WTC11 (cell line): ENCODE measurements at regions not wholly inside any gene's neighbourhood (a gene's known extent, or its start where the extent isn't known, plus 50 kb on each side); places are given as distances from the start of the nearest gene placed in this dataset.
A peak's percentile ranks its signal among the peaks of the same experiment; 100 is the strongest.

Source experiments
- ATAC-seq: fragments of 200-7000 bp; cut with Tn5 transposase; 2 replicates; pipeline ENCODE4 v1.10.0; 2021; ENCODE audit warnings: mild to moderate bottlenecking, moderate library complexity
- CTCF ChIA-PET: fragments of 300-600 bp; sonication (Branson Sonifier 250); formaldehyde crosslinking; loops from one replicate; lab custom pipeline; 2021; ENCODE audit warnings: antibody characterized with exemption; lab: Charles Lee
- POLR2A ChIA-PET: fragments of 350-600 bp; sonication (Branson Sonifier 250); formaldehyde crosslinking; loops from one replicate; lab custom pipeline; 2021; ENCODE audit warnings: antibody characterized with exemption; lab: Charles Lee
- DNase-seq: peaks from one replicate; pipeline ENCODE4 v3.0.0; 2021; ENCODE audit warnings: low spot score
- H3K27ac Mint-ChIP-seq: 2 replicates; pipeline ENCODE4 v1.8.0; 2021; ENCODE audit warnings: mixed read lengths
- H3K27me3 Mint-ChIP-seq: 2 replicates; pipeline ENCODE4 v1.8.0; 2021; ENCODE audit warnings: low read depth, mild to moderate bottlenecking, moderate library complexity, mixed read lengths
- H3K36me3 Mint-ChIP-seq: 2 replicates; pipeline ENCODE4 v1.8.0; 2021; ENCODE audit warnings: mixed read lengths
- H3K4me1 Mint-ChIP-seq: 2 replicates; pipeline ENCODE4 v1.8.0; 2022; ENCODE audit warnings: mixed read lengths
- H3K4me3 Mint-ChIP-seq: 2 replicates; pipeline ENCODE4 v1.8.0; 2021; ENCODE audit warnings: mild to moderate bottlenecking, moderate library complexity, mixed read lengths
- H3K9me3 Mint-ChIP-seq: 2 replicates; pipeline ENCODE4 v1.8.0; 2021; ENCODE audit warnings: mixed read lengths
- EMX1 ChIP-seq: fragments of 250-450 bp; sonication (Bioruptor Pico); IDR thresholded peaks from 2 replicates; pipeline ENCODE4 v1.8.0; 2021; ENCODE audit warnings: mild to moderate bottlenecking
- ESRRA ChIP-seq: sonication (generic); formaldehyde crosslinking; IDR thresholded peaks from 2 replicates; pipeline ENCODE4 v1.8.1; 2022; ENCODE audit warnings: mild to moderate bottlenecking, missing genetic modification reagents, borderline replicate concordance
- ETV6 ChIP-seq: sonication (generic); formaldehyde crosslinking; IDR thresholded peaks from 2 replicates; pipeline ENCODE4 v1.8.1; 2022; ENCODE audit warnings: mild to moderate bottlenecking, missing genetic modification reagents
- GABPB1 ChIP-seq: sonication (generic); formaldehyde crosslinking; IDR thresholded peaks from 2 replicates; pipeline ENCODE4 v1.8.1; 2023; ENCODE audit warnings: mild to moderate bottlenecking, missing genetic modification reagents
- JUN ChIP-seq: sonication (generic); formaldehyde crosslinking; IDR thresholded peaks from 2 replicates; pipeline ENCODE4 v1.8.0; 2023; ENCODE audit warnings: mild to moderate bottlenecking, missing genetic modification reagents
- MXD4 ChIP-seq: fragments of 250-450 bp; sonication (Bioruptor Pico); IDR thresholded peaks from 2 replicates; pipeline ENCODE4 v1.8.0; 2021; ENCODE audit warnings: mild to moderate bottlenecking, moderate library complexity, borderline replicate concordance
- NFATC4 ChIP-seq: fragments of 250-450 bp; sonication (Bioruptor Pico); IDR thresholded peaks from 2 replicates; pipeline ENCODE4 v1.9.0; 2021; ENCODE audit warnings: mild to moderate bottlenecking
- PRRX2 ChIP-seq: fragments of 250-450 bp; sonication (Bioruptor Pico); IDR thresholded peaks from 2 replicates; pipeline ENCODE4 v1.8.0; 2021; ENCODE audit warnings: mild to moderate bottlenecking
- SMAD3 ChIP-seq: sonication (generic); formaldehyde crosslinking; IDR thresholded peaks from 2 replicates; pipeline ENCODE4 v1.8.0; 2022; ENCODE audit warnings: missing genetic modification reagents, mild to moderate bottlenecking, borderline replicate concordance
- SMAD4 ChIP-seq: sonication (generic); formaldehyde crosslinking; IDR thresholded peaks from 2 replicates; pipeline ENCODE4 v1.8.0; 2022; ENCODE audit warnings: mild to moderate bottlenecking, missing genetic modification reagents
- TCF7 ChIP-seq: sonication (generic); formaldehyde crosslinking; IDR thresholded peaks from 2 replicates; pipeline ENCODE4 v1.8.0; 2022; ENCODE audit warnings: mild to moderate bottlenecking, low read depth, missing genetic modification reagents, moderate library complexity
- TP53 ChIP-seq: sonication (generic); formaldehyde crosslinking; IDR thresholded peaks from 2 replicates; pipeline ENCODE4 v1.8.1; 2023; ENCODE audit warnings: mild to moderate bottlenecking, missing genetic modification reagents
- ZNF138 ChIP-seq: sonication (generic); formaldehyde crosslinking; conservative IDR thresholded peaks from 2 replicates; pipeline ENCODE4 v1.8.1; 2022; ENCODE audit warnings: mild to moderate bottlenecking, moderate library complexity, missing genetic modification reagents
- ZNF396 ChIP-seq: fragments of 250-450 bp; sonication (Bioruptor Pico); IDR thresholded peaks from 2 replicates; pipeline ENCODE4 v1.8.0; 2021; ENCODE audit warnings: mild to moderate bottlenecking, moderate library complexity, borderline replicate concordance
- TF ChIP-seq, protein P1 (sequence below): sonication (generic); formaldehyde crosslinking; IDR thresholded peaks from 2 replicates; pipeline ENCODE4 v1.8.0; 2022; ENCODE audit warnings: mild to moderate bottlenecking, missing genetic modification reagents
- TF ChIP-seq, protein P2 (sequence below): fragments of 250-450 bp; sonication (Bioruptor Pico); IDR thresholded peaks from 2 replicates; pipeline ENCODE4 v1.9.0; 2021; ENCODE audit warnings: moderate library complexity, mild to moderate bottlenecking, inconsistent platforms, borderline replicate concordance
- TF ChIP-seq, protein P3 (sequence below): sonication (generic); formaldehyde crosslinking; IDR thresholded peaks from 2 replicates; pipeline ENCODE4 v1.8.1; 2022; ENCODE audit warnings: mild to moderate bottlenecking, moderate library complexity, missing genetic modification reagents
- TF ChIP-seq, protein P4 (sequence below): sonication (generic); formaldehyde crosslinking; IDR thresholded peaks from 2 replicates; pipeline ENCODE4 v1.8.1; 2023; ENCODE audit warnings: mild to moderate bottlenecking, missing genetic modification reagents, moderate library complexity
- TF ChIP-seq, protein P5 (sequence below): sonication (generic); formaldehyde crosslinking; conservative IDR thresholded peaks from 2 replicates; pipeline ENCODE4 v1.8.1; 2022; ENCODE audit warnings: mild to moderate bottlenecking, missing genetic modification reagents
- TF ChIP-seq, protein P6 (sequence below): sonication (generic); formaldehyde crosslinking; IDR thresholded peaks from 2 replicates; pipeline ENCODE4 v1.8.1; 2023; ENCODE audit warnings: mild to moderate bottlenecking, missing genetic modification reagents
- TF ChIP-seq, protein P7 (sequence below): sonication (generic); formaldehyde crosslinking; IDR thresholded peaks from 2 replicates; pipeline ENCODE4 v1.8.0; 2023; ENCODE audit warnings: missing genetic modification reagents, mild to moderate bottlenecking, borderline replicate concordance

DNA sequence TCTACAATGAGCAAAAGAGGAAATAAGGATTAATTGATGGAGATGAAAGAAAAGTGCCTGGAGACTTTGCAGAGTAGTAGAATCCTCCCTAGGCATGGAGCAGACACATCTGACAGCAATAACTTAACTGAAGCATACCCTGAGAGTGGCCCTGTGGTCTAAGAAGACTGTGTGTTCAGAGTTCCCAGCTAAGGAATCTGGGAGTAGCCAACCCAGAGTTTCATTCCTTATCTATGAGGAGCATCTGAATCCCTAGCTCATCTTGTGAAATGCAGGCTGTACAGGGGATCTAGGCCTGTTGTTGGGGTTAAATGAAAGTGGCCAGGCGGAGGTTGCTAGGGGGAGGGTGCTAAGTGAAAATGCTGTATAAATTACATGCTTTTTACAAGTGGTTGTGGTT, 233.1 kb upstream of the FBXL7 start (continued):
- TF ChIP-seq, protein P1, sequence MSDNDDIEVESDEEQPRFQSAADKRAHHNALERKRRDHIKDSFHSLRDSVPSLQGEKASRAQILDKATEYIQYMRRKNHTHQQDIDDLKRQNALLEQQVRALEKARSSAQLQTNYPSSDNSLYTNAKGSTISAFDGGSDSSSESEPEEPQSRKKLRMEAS: no peak
- no peak for TF ChIP-seq SMAD4 (CRISPR knock-in tag)
- no peak for TF ChIP-seq TP53 (CRISPR knock-in tag)
- TF ChIP-seq MXD4: no peak
- TF ChIP-seq, protein P2, sequence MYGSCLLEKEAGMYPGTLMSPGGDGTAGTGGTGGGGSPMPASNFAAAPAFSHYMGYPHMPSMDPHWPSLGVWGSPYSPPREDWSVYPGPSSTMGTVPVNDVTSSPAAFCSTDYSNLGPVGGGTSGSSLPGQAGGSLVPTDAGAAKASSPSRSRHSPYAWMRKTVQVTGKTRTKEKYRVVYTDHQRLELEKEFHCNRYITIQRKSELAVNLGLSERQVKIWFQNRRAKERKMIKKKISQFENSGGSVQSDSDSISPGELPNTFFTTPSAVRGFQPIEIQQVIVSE (CRISPR knock-in tag): no peak

DNA sequence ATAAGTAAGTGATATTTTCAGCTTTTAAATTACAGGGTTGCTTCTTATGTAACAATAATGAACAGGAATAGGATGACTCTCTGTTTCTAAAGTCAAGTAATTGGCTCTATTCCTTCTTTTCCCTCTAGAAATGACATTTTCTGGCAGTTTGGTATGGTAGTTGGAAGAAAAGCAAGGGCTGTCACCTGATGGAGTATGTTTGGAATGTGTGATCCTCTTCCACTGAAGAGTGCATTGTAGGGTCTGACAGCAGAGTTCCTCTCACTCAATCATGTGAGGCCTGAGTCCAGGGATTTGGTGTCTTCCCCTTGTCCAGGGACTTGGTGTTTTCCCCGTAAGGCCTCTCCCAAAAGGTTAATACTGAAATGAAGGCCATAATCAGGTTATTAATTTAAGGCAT, 233.8 kb upstream of the FBXL7 start:
- H3K4me3 Mint-ChIP-seq: no peak overlapping the region
- no peak for ATAC-seq
- H3K27me3 Mint-ChIP-seq: 0 out of 2 replicates have a peak, but pooled peaks cover 3% of the 10 kb centered on the region
- POLR2A ChIA-PET: no interaction called here
- TF ChIP-seq JUN (CRISPR knock-in tag) (no peak), EMX1 (CRISPR knock-in tag) (no peak), TCF7 (CRISPR knock-in tag) (no peak), PRRX2 (CRISPR knock-in tag) (no peak)
- peaks cover 11% of the 10 kb centered on the region for H3K9me3 Mint-ChIP-seq
- H3K4me1 Mint-ChIP-seq: peaks cover 17% of the 10 kb centered on the region
- DNase-seq: no peak
- CTCF ChIA-PET: no interaction called here
- no peak overlapping the region for H3K27ac Mint-ChIP-seq
- no peaks in the 10 kb centered on the region for H3K36me3 Mint-ChIP-seq

DNA sequence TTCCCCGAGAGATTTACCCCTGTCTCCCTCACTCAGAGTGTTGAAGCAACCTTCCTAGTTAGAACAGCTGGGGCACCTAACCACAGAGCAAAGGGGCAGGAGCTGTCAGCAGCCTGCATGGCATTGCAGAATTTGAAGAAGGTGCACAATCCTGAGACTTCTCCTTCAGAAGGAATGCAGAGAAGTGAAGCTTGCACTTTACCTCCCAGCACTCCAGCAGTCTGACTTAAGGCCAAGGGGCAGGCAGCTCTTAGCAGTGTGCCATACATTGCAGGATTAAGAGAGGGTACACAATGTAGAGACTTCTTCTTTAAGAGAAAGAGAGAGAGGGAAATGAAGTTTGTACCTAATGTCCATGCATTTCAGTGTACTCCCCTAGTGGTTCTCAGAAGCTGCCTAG, 236.0 kb upstream of the FBXL7 start:
- H3K27me3 Mint-ChIP-seq: no peaks in the 10 kb centered on the region
- no peak overlapping the region for H3K27ac Mint-ChIP-seq
- no peak overlapping the region for H3K4me3 Mint-ChIP-seq
- H3K9me3 Mint-ChIP-seq: peaks cover 8% of the 10 kb centered on the region
- DNase-seq (no peak), ATAC-seq (peak; percentile 60; the same call in 1 of the 2 replicates)
- H3K36me3 Mint-ChIP-seq: no peaks in the 10 kb centered on the region
- CTCF ChIA-PET: interaction anchor here (0.8 to 1.0 kb wide), 2 partner anchors 30 to 158 kb away, joined by 3 read pairs; no protein-coding TSS in a partner anchor
- TF ChIP-seq, protein P3, sequence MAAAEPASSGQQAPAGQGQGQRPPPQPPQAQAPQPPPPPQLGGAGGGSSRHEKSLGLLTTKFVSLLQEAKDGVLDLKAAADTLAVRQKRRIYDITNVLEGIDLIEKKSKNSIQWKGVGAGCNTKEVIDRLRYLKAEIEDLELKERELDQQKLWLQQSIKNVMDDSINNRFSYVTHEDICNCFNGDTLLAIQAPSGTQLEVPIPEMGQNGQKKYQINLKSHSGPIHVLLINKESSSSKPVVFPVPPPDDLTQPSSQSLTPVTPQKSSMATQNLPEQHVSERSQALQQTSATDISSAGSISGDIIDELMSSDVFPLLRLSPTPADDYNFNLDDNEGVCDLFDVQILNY (CRISPR knock-in tag): no peak
- TF ChIP-seq ESRRA (CRISPR knock-in tag) (no peak), NFATC4 (no peak), SMAD3 (CRISPR knock-in tag) (no peak), GABPB1 (no peak), ETV6 (CRISPR knock-in tag) (no peak), EMX1 (CRISPR knock-in tag) (no peak), TP53 (CRISPR knock-in tag) (no peak)
- TF ChIP-seq, protein P4, sequence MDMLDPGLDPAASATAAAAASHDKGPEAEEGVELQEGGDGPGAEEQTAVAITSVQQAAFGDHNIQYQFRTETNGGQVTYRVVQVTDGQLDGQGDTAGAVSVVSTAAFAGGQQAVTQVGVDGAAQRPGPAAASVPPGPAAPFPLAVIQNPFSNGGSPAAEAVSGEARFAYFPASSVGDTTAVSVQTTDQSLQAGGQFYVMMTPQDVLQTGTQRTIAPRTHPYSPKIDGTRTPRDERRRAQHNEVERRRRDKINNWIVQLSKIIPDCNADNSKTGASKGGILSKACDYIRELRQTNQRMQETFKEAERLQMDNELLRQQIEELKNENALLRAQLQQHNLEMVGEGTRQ (CRISPR knock-in tag): no peak
- TF ChIP-seq, protein P5, sequence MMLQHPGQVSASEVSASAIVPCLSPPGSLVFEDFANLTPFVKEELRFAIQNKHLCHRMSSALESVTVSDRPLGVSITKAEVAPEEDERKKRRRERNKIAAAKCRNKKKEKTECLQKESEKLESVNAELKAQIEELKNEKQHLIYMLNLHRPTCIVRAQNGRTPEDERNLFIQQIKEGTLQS (CRISPR knock-in tag): no peak
- peaks cover 11% of the 10 kb centered on the region for H3K4me1 Mint-ChIP-seq
- POLR2A ChIA-PET: no interaction called here

DNA sequence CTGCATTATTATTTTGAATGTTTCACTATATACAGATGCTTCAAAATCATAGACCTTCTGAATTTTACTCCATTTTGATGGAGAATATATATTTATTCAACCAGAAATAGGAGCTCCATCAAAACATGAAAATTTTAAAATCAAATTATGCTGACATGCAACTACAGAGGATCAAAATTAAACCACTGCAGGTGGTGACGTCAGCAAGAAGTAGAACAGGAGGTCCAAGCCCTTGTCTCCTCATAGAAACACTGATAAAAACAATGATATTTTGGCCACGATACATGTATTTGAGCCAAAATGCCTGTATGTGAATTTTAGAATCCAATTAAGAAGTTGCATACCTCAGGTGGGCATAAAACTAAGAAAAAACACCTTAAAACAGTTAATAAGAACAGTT, 236.6 kb upstream of the FBXL7 start:
- ChIA-PET CTCF (interaction anchor here (0.8 kb wide), 1 partner anchor 29 kb away, joined by 3 read pairs; no protein-coding TSS in a partner anchor), POLR2A (no interaction called here)
- H3K4me1 Mint-ChIP-seq: peaks cover 11% of the 10 kb centered on the region
- TF ChIP-seq, protein P5 (CRISPR knock-in tag): no peak
- TF ChIP-seq ZNF138 (CRISPR knock-in tag): no peak
- TF ChIP-seq, protein P6, sequence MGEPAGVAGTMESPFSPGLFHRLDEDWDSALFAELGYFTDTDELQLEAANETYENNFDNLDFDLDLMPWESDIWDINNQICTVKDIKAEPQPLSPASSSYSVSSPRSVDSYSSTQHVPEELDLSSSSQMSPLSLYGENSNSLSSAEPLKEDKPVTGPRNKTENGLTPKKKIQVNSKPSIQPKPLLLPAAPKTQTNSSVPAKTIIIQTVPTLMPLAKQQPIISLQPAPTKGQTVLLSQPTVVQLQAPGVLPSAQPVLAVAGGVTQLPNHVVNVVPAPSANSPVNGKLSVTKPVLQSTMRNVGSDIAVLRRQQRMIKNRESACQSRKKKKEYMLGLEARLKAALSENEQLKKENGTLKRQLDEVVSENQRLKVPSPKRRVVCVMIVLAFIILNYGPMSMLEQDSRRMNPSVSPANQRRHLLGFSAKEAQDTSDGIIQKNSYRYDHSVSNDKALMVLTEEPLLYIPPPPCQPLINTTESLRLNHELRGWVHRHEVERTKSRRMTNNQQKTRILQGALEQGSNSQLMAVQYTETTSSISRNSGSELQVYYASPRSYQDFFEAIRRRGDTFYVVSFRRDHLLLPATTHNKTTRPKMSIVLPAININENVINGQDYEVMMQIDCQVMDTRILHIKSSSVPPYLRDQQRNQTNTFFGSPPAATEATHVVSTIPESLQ (CRISPR knock-in tag): no peak
- TF ChIP-seq, protein P7, sequence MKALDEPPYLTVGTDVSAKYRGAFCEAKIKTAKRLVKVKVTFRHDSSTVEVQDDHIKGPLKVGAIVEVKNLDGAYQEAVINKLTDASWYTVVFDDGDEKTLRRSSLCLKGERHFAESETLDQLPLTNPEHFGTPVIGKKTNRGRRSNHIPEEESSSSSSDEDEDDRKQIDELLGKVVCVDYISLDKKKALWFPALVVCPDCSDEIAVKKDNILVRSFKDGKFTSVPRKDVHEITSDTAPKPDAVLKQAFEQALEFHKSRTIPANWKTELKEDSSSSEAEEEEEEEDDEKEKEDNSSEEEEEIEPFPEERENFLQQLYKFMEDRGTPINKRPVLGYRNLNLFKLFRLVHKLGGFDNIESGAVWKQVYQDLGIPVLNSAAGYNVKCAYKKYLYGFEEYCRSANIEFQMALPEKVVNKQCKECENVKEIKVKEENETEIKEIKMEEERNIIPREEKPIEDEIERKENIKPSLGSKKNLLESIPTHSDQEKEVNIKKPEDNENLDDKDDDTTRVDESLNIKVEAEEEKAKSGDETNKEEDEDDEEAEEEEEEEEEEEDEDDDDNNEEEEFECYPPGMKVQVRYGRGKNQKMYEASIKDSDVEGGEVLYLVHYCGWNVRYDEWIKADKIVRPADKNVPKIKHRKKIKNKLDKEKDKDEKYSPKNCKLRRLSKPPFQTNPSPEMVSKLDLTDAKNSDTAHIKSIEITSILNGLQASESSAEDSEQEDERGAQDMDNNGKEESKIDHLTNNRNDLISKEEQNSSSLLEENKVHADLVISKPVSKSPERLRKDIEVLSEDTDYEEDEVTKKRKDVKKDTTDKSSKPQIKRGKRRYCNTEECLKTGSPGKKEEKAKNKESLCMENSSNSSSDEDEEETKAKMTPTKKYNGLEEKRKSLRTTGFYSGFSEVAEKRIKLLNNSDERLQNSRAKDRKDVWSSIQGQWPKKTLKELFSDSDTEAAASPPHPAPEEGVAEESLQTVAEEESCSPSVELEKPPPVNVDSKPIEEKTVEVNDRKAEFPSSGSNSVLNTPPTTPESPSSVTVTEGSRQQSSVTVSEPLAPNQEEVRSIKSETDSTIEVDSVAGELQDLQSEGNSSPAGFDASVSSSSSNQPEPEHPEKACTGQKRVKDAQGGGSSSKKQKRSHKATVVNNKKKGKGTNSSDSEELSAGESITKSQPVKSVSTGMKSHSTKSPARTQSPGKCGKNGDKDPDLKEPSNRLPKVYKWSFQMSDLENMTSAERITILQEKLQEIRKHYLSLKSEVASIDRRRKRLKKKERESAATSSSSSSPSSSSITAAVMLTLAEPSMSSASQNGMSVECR (CRISPR knock-in tag): no peak
- TF ChIP-seq ZNF396 (CRISPR knock-in tag): no peak

More for the DNA sequence above, 236.6 kb upstream of the FBXL7 start:
- H3K27ac Mint-ChIP-seq: no peak overlapping the region
- peaks cover 8% of the 10 kb centered on the region for H3K9me3 Mint-ChIP-seq
- ATAC-seq (no peak), DNase-seq (no peak)
- no peak overlapping the region for H3K4me3 Mint-ChIP-seq
- H3K27me3 Mint-ChIP-seq: no peaks in the 10 kb centered on the region
- H3K36me3 Mint-ChIP-seq: no peaks in the 10 kb centered on the region
